Activated CD8-positive, alpha-beta memory T cell treated with anti-CD3 and anti-CD28 coated beads, Interleukin-2, amount 50 U/mL, for 48 hours (primary cell): ENCODE measurements at regions not wholly inside any gene's neighbourhood (a gene's known extent, or its start where the extent isn't known, plus 50 kb on each side); places are given as distances from the start of the nearest gene placed in this dataset.

ENCODE experiments used
- DNase-seq: peaks from one replicate; pipeline ENCODE4 v3.0.0-alpha.2; 2020

- no peak for DNase-seq
Observed at GRCh38 chr18:44080054-44080453, 600.6 kb upstream of the SETBP1 start.

GRCh38 chr18:44089732-44090131, 591.0 kb upstream of the SETBP1 start:
- no peak for DNase-seq

- DNase-seq = no peak
Observed at GRCh38 chr18:44090453-44090852, 590.2 kb upstream of the SETBP1 start.

- DNase-seq = no peak
Observed at GRCh38 chr18:44093253-44093652, 587.4 kb upstream of the SETBP1 start.

- no peak for DNase-seq
Observed at GRCh38 chr18:44096016-44096415, 584.7 kb upstream of the SETBP1 start.

GRCh38 chr18:44098551-44099098, 582.1 kb upstream of the SETBP1 start:
- DNase-seq = no peak

DNA sequence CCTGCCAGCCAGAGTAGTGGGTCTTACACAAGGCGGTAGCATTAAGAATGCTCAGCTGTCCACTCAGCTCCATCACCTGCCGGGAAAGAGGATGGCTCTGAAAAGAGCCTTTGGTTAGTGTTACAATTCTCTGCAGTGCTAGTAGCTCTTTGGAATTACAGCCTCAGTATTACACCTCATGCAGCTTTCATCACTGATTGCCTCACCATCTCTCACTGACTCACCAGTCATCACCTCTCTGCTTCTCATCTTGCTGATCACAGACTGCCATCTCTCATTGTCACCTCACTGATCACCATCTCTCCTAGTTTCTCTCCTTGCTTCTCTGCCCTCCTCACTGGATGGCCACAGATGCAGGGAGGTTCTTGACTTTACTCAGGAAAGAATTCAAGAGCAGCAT, 573.5 kb upstream of the SETBP1 start:
- DNase-seq = no peak

DNA sequence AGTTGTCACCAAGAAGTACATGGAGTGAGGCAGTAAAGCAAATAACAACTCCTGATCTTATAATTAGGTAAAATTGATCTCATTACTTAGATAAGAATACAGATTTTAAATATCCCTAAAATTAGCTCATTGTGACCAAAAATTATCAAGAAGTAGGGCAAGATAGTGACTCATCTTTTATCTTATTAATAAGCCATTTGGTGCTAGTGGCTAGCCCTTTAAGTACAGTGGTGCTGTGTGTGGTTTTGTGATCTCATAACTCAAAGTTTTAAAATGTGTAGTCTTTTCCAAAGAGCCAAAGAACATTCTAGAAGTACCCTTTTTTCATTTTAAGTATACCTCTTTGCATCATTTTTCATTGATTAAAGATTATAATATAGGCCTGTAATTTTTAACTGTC, 569.4 kb upstream of the SETBP1 start:
- DNase-seq = no peak

- no peak for DNase-seq
Observed at GRCh38 chr18:44117821-44118220, 562.9 kb upstream of the SETBP1 start.

GRCh38 chr18:44119607-44120006, 561.1 kb upstream of the SETBP1 start:
- no peak for DNase-seq

DNA sequence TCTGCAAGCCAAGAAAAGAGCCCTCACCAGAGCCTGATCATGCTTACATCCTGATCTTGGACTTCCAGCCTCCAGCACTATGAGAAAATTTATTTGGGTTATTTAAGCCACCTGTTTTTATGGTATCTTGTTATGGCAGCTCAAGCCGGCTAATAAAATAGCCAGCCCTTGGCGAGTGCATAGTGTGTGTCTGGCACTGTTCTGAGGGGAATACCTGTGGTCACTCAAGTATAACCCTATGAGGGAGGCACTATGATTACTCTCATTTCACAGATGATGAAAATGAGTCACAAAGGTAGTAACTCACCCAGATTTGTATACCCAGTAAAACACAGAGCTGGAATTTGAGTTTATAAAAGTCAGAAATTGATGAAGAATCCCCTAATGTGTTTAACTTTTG, 556.9 kb upstream of the SETBP1 start:
- DNase-seq = no peak

DNA sequence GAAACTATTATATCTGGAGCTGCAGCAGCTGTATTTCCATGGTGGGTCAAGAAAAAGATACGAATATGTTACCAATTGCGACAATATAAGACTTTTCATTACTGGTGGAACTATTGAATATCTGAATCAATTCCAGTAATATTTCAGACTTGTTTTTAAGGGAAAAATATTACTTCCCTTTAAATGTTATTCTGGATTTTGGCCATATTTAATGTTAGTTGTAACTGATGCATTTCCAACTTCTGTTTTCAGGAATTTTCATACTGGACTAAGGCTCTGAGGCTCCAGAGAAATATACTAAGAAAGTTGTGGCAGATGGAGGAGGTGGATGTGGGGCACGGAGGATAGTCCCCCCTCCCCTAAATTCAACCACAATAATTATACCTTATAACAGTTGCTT, 555.2 kb upstream of the SETBP1 start:
- no peak for DNase-seq

- no peak for DNase-seq
Observed at GRCh38 chr18:44126598-44126997, 554.1 kb upstream of the SETBP1 start.

DNA sequence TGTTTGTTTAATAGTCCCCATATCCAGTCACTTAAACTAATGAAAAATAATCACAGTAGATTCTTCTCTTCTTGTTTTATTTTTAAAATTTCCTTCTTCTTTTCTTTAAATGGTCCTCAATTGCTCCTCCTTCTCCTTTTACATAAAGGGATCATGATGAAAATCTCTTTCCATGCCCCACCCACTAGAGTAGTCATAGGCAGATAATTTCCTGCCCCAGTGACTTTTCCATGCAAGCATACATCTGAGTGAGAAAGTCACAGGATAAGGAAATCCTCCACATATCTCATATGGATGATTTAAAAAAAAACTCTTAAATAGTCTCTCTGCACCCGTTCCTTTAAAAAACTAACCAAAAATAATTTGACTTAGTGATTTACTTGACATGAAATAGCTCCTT, 552.3 kb upstream of the SETBP1 start:
- DNase-seq = no peak

- DNase-seq = no peak
Observed at GRCh38 chr18:44130376-44130942, 550.2 kb upstream of the SETBP1 start.

- DNase-seq = no peak
Observed at GRCh38 chr18:44133483-44133882, 547.2 kb upstream of the SETBP1 start.

DNA sequence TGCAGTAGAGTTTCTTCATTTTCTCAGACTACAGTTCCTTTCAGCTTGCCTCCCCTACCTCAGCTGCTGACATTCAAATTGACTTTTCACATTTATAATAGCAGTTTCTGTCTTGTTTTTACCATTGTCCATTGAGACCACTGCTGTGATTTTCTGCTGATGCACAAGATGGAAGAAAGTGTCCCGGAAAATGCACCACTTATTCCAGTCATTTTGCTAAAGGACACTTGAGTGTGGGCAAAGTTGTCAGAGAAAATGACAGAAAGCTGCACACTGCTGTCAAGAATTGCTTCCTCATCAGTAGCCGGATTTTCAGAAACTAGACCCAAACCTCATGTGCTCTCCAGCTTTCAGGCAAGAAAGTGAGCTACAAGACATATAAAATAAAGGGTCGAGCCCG, 546.2 kb upstream of the SETBP1 start:
- no peak for DNase-seq

GRCh38 chr18:44135741-44136140, 544.9 kb upstream of the SETBP1 start:
- DNase-seq = no peak

DNA sequence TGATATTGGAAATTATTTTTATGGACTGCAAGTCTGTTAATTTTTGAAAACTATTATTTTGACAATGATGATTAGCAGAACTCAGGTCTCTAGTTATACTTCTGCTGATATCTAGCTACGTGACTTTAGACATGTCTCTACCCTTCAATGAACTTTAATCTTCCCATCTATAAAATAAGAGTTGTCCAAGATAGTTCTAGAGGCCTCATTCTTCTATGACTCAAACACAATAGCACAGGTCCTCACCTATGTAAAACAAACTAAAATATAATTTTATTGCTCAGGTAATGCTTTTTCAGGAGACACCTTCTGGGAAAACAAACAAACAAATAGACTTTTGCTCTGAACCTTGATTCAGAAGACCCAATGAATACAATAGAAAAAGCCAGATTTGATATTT, 544.4 kb upstream of the SETBP1 start:
- no peak for DNase-seq

DNA sequence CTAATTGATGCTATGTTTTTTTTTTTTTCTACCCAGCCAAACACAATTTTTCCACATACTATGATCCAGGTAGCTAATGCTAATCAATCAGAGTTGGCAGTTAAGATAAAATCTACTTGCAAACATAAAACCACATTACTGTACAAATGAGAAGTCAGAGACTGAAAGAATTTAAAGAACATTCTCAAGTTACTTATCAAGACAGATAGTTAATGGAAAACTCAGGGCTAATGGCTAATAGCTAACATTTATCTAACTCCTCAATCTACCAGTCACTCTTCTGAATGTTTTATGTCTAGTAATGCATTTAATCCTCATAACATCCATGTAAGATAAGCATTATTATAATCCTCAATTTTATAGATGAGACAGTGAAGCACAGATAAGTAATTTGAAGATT, 537.6 kb upstream of the SETBP1 start:
- DNase-seq = no peak

GRCh38 chr18:44149706-44150105, 531.0 kb upstream of the SETBP1 start:
- DNase-seq = no peak

DNA sequence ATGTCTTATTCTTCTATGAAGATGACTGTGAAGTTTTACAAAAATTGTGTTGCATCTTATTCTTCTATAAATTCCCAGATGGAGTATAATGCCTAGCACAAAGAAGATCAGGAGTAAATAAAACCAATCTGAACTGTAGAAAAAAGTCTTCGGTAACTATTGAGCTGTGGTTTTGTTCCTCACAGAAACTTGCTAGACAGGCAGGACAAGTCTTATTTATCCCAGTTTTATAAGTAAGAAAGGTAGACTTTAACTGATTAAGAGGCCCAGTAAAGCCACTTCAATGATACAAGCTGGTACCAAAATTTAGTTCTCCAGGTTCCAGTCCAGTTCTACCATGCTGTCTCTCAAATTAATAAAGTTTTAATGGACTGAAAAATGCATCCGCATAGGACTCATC, 526.7 kb upstream of the SETBP1 start:
- DNase-seq = no peak

DNA sequence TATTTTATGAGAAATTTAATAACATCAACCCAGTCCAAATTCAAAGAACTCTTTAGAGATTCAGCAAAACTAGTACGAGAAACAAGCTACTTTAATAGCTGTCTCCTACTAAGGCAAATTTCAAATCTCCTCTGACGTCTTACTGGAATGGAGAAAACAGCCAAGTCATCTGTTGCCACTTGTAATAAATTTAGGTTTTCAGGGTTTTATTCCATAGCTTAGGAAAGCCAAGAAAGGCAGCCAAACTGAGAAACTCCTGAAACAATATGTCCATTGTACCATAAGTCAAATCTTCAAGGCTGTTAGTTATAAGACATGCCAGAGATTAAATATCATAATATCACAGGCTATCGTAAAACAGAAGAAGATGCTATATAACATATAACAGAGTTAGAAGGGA, 524.6 kb upstream of the SETBP1 start:
- no peak for DNase-seq

DNA sequence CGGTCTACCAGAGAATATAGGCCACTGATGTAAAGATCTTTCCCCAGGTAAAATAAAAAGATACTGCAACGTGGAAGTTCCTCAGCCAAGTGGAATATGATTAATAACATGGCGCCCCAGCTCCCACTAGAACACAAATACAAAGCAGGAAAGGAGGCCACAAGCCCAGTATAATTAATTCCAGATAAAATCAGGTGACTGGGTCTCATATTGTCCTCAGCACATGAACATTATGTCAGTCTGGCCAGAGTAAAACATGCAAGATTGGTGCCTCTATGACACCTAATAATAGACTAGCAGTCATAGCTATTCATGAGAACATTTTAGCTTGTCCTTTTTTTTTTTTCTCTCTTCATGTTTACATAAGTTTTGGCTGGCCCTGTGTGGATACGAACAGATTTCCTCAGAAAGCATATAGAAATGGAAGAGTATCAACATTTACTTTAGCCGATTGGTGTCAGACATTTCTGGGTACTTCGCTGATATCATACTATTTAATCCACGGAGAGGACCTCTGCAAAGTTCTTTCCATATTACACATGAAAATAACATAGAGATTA, 523.8 kb upstream of the SETBP1 start:
- no peak for DNase-seq

DNA sequence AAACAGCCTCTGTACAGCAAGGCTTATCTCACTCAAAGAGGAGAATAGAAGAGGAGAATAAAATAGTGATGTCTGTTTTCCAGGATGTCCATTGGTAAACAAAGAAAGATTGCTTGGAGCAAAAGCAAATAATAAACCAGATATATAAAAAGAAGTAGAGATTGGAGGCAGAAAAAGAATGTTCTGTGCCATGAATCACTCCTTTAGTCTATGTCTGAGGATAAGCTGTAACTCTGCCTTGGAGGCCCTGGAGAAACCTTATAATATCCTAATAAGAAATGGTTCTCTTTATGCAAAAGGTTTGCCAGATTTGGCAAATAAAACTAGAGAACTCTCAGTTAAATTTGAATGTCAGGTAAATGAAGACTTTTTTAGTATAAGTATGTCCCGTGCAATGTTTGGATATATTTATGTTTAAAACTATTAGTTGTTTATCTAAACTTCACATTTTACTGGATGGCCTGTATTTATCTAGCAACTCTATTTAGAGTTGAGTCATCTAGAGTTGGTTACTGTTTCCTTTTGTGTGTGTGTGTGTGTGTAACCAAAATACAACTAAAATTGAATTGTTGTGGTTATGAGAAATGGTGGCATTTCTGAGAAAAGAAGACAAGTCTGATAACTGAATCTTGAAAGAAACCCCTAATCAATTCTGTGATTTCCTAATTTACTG, 510.3 kb upstream of the SETBP1 start:
- DNase-seq = no peak
